GM21381 (cell line): ENCODE measurements at regions not wholly inside any gene's neighbourhood (a gene's known extent, or its start where the extent isn't known, plus 50 kb on each side); places are given as distances from the start of the nearest gene placed in this dataset.

Experiments used
- ATAC-seq: cut with Tn5 transposase; IDR thresholded peaks from one replicate; pipeline ENCODE4 v1.9.1; 2021; ENCODE audit warnings: mild to moderate bottlenecking, moderate library complexity; ENCODE audit not compliant: unreplicated experiment

DNA sequence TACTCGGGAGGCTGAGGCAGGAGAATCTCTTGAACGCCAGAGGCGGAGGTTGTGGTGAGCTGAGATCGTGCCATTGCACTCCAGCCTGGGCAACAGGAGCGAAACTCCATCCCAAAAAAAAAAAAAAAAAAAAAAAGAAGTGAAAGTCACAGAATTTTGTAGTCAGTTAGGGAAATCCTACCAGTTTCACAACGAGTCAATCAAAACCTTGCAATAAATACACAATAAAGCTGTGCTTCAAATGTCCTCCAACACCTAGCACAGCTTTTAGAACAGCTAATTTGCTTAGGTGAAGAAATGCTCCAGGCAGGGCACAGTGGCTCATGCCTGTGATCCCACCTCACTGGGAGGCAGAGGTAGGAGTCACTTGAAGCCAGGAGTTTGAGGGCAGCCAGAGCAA, 112.8 kb upstream of the ATF7IP start:
- ATAC-seq, result no peak

- no peak for ATAC-seq
Observed at GRCh38 chr12:14253496-14253895, 112.0 kb upstream of the ATF7IP start.

DNA sequence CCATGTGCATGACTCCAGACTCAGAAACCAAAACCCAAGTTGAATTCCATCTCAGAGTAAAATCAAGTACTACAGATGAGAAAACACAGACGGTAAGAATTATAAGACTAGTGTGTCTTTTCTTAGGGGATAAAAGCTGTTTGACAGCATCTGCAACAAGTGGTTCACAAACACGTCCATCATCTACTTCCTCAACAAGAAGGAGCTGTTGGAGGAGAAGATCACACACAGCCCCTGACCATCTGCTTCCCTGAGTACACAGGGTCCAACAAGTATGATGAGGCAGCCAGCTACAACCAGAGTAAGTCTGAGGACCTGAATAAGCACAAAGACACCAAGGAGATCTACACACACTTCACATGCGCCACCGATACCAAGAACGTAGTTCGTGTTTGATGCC, 110.7 kb upstream of the ATF7IP start:
- ATAC-seq, result no peak

GRCh38 chr12:14256121-14256520, 109.4 kb upstream of the ATF7IP start:
- ATAC-seq, result no peak

- no peak for ATAC-seq
Observed at GRCh38 chr12:14256555-14257169, 108.8 kb upstream of the ATF7IP start.

GRCh38 chr12:14257303-14257733, 108.2 kb upstream of the ATF7IP start:
- no peak for ATAC-seq

DNA sequence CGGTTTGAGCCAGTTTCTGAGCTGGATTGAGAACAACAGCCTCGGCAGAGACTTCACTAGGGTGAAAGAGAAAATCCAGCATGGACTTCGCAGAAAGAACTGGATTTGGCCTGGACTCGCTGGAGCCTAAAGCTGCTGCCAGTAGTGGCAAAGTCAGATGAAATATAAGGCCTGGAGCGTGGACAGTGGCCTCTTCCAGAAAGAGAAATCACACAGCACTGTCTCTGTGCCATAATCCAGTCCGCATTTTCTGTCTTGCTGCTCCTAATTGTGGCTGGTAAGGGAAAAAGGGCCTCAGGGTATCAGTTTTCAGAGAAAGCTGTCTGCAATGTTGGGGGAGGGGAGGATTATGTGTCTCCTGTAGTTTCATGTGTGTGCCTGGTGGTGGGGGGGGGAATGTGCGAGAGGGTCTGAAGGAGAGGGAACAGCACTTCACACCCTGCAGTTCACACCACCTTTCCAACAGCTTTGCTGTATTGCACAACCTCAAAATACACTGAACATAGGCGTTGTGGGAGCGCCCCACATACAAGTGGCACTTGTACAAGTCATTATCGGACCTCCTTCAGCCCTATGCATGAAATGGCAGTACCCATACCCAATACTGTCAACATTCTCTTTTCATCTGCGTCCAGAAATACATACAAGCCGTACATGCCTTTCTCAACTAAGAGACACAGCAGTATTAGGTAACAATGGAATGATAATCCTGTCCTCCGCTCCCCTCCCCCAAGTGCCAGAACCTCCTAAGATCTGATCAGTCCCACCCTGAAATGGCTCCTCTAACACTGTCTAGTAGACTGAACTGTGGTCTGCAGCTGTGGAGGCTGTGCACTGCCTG, 107.5 kb upstream of the ATF7IP start:
- ATAC-seq, result peak; percentile 61

DNA sequence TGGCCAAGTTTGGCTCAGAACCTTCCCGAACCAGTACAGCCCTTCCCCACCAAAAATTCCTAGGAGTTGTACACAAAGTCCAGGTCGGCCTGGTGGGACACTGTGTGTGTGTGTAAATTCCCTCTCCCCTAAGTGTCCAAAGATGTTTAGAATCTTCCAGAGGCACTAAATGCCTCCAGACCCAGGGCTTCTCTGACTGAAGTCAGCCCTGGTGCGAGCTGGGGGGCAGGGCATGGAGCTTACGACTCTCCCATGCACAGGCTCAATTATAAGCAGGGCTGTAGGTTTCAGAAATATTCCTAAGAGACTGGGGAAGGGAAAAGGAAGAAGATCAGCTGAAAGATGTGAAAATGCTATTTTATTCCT, 106.9 kb upstream of the ATF7IP start:
- ATAC-seq, result no peak

DNA sequence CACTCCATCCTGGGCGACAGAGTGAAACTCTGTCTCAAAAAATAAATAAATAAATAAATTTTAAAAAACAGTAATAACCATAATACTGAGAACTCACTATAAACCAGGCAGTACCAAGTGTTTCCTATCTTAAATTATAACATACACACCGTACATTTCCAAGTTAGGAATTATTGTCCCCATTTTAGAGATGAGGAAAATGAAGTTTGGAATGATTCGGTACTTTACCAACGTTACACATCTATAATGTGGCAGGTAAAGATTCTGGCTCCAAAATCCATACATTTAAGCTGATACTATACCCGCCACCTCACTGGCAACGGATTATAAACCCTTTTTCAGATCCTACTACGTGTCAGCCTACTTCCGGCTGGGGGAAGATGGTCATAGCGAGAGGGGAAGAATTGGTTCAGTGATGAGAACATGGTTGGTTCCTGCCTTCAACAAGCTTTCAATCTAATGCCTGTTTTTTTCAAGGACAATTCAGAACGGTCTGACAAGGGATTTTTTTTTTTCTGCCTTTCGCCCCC, 105.9 kb upstream of the ATF7IP start:
- ATAC-seq, result no peak

- no peak for ATAC-seq
Observed at GRCh38 chr12:14260011-14260993, 105.2 kb upstream of the ATF7IP start.

DNA sequence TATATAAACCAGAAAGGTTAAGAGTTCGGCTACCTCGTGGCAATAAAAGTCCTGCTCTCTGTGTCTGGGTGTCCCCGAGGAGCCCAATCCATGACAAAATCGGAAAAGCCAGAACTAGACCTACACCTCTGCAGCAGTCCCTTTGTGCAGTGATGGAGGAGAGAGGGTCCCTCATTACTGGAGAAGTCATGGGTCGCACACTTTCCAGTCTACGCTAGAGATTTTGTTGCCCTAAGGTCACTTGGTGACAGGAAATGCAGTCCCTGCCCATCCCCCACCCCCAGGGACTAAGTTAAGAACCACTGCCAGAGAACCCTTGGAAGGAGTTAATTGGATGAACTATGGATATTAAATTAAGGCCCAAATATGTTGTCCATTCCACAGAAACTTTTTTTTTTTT, 104.4 kb upstream of the ATF7IP start:
- no peak for ATAC-seq

GRCh38 chr12:14261861-14262260, 103.6 kb upstream of the ATF7IP start:
- no peak for ATAC-seq

DNA sequence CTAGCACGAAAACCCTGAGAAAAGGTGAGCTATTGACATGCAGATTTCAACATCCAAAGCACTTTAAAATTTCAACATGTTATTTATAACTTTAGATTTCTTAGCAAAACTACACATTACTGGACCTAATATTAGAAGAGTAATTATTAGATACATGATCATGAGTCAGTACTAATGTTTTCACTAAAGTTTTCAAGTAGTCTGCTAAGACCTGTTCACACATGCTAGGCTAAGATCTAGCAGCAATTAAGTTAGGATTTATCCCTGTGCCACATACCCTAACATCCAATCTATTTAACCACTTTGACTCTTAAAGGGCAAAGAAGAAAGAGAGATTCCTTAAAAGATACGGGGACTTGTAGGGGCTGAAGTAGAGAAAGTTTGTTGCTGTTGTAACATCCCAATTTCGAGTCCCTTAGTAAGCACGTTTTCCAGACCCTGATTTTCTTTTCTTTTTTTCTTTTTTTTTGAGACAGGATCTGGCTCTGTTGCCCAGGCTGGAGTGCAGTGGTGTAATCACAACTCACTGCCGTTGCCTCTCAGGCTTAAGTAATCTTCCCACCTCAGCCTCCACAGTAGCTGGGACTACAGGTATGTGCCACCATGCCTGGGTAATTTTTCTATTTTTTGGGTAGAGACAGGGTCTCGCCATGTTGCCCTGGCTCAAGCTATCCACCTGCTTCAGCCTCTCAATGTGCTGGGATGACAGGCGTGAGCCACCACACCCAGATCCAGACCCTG, 102.5 kb upstream of the ATF7IP start:
- no peak for ATAC-seq

GRCh38 chr12:14263742-14264141, 101.7 kb upstream of the ATF7IP start:
- no peak for ATAC-seq

DNA sequence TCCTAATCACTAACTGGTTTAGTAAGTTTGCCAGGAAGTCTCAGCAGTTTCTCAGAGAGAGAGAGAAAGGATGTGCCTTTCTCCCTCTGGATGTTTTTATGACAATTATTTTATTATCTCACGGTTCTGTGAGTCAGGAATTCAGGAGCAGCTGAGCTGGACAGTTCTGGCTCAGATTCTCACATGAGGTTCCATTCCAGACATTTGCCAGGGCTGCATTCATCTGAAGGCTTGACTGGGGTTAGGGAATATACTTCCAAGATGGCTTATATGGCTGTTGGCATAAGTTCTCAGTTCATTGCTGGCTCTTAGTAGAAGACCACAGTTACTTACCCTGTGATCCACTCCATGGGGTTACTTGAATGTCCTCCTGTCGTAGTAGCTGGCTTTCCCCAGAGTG, 101.2 kb upstream of the ATF7IP start:
- ATAC-seq, result no peak

GRCh38 chr12:14264778-14265177, 100.7 kb upstream of the ATF7IP start:
- ATAC-seq, result no peak

DNA sequence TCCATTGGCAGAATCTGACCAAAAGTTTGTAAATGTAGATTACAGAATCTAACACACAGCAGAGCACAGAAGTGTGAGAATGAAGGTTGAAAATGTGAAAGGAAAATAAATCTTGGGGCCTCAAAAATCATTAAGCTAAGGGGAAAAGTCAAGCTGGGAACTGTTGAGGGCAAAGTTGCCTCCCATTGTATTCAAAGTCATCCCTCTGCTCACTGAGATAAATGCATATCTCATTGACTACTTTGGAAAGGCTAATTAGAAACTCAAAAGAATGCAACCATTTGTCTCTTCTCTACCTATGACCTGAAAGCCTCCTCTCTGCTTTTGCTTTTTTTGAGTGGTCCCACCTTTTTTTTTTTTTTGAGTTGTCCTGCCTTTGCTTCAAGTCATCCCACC, 97.4 kb upstream of the ATF7IP start:
- no peak for ATAC-seq

GRCh38 chr12:14270392-14270791, 95.1 kb upstream of the ATF7IP start:
- no peak for ATAC-seq

- no peak for ATAC-seq
Observed at GRCh38 chr12:14272956-14273912, 92.2 kb upstream of the ATF7IP start.
